Esophagus muscularis mucosa (tissue), 4 donors: ENCODE measurements at regions not wholly inside any gene's neighbourhood (a gene's known extent, or its start where the extent isn't known, plus 50 kb on each side); places are given as distances from the start of the nearest gene placed in this dataset.

ENCODE experiments used
- EP300 ChIP-seq: sonication (generic); formaldehyde crosslinking; IDR thresholded peaks from one replicate; pipeline ENCODE4 v1.6.1; 2017; ENCODE audit warnings: antibody characterized with exemption
- POLR2A ChIP-seq: fragments of 450-650 bp; IDR thresholded peaks from one replicate; pipeline ENCODE4 v1.6.1; 2017; ENCODE audit warnings: antibody characterized with exemption, moderate library complexity, mild to moderate bottlenecking, low read depth
- TF ChIP-seq, protein P1 (sequence below), 3 experiments: fragments of 200-600 bp in 2 of 3; fragments of 450-650 bp in 1 of 3; sonication (generic) in 2 of 3; IDR thresholded peaks; one replicate each; pipeline ENCODE4 v1.5.1; 2017 to 2019; ENCODE audit warnings: antibody characterized with exemption in 3 of 3, mild to moderate bottlenecking in 2 of 3, moderate library complexity in 1 of 3

DNA sequence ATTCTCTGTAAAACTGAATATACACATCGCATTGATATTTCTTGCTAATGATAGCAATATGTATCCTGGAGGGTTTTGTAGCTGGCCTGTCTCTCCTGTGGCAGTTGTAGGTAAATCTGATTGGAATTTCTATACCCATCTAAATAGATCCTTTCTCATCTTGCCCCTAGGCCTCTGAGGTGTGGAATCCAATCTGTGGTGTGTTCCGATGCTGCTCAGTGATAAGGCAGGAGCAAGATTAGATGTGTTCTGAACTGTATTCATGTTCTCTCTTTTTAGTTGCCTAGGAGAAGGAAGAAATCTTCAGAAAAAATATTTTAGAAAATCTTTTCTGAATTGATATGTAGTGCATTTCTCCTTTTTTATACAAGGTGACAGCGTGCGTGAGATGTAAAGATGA lies 507.5 kb downstream of the NR2F1-AS1 start:
- TF ChIP-seq, protein P1, sequence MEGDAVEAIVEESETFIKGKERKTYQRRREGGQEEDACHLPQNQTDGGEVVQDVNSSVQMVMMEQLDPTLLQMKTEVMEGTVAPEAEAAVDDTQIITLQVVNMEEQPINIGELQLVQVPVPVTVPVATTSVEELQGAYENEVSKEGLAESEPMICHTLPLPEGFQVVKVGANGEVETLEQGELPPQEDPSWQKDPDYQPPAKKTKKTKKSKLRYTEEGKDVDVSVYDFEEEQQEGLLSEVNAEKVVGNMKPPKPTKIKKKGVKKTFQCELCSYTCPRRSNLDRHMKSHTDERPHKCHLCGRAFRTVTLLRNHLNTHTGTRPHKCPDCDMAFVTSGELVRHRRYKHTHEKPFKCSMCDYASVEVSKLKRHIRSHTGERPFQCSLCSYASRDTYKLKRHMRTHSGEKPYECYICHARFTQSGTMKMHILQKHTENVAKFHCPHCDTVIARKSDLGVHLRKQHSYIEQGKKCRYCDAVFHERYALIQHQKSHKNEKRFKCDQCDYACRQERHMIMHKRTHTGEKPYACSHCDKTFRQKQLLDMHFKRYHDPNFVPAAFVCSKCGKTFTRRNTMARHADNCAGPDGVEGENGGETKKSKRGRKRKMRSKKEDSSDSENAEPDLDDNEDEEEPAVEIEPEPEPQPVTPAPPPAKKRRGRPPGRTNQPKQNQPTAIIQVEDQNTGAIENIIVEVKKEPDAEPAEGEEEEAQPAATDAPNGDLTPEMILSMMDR (IDR thresholded peaks at IDR 0.05), result no peak
- no peak for TF ChIP-seq EP300
- no peak for TF ChIP-seq POLR2A
